Breast epithelium (tissue), 4 donors: ENCODE measurements at regions not wholly inside any gene's neighbourhood (a gene's known extent, or its start where the extent isn't known, plus 50 kb on each side); places are given as distances from the start of the nearest gene placed in this dataset.

Source experiments
- DNase-seq, 2 donors: peaks; one replicate each; pipeline ENCODE4 v3.0.0-alpha.2; 2019; ENCODE audit warnings: low spot score in 2 of 2
- H3K27ac ChIP-seq, 2 donors: fragments of 200-600 bp; sonication (generic) in 1 of 2; one replicate each; pipeline ENCODE4 v1.5.1; 2016 to 2019; ENCODE audit warnings: mild to moderate bottlenecking in 1 of 2
- H3K27me3 ChIP-seq, 2 donors: fragments of 200-600 bp; sonication (generic) in 1 of 2; one replicate each; pipeline versions ENCODE4 v1.5.1 to v1.6.0; 2017 to 2019; ENCODE audit warnings: control low read depth in 1 of 2, mild to moderate bottlenecking in 1 of 2
- H3K36me3 ChIP-seq: fragments of 200-600 bp; one replicate; pipeline ENCODE4 v1.5.1; 2019
- H3K4me1 ChIP-seq, 2 donors: fragments of 200-600 bp; sonication (generic); one replicate each; pipeline ENCODE4 v1.5.1; 2016 to 2019; ENCODE audit warnings: control low read depth in 1 of 2
- H3K4me3 ChIP-seq, 3 donors: fragments of 200-600 bp; sonication (generic); 1 replicate in 2 of 3; 2 replicates in 1 of 3; pipeline ENCODE4 v1.5.1; 2016 to 2019; ENCODE audit warnings: mild to moderate bottlenecking in 3 of 3, moderate library complexity in 2 of 3
- H3K9me3 ChIP-seq, 2 donors: fragments of 200-600 bp; sonication (generic) in 1 of 2; one replicate each; pipeline ENCODE4 v1.5.1; 2016 to 2019; ENCODE audit warnings: control low read depth in 1 of 2
- POLR2A ChIP-seq: fragments of 450-650 bp; IDR thresholded peaks from one replicate; pipeline ENCODE4 v1.6.1; 2016; ENCODE audit warnings: antibody characterized with exemption, mild to moderate bottlenecking, moderate library complexity
- POLR2AphosphoS5 ChIP-seq, 3 donors: sonication (generic); formaldehyde crosslinking; IDR thresholded peaks; one replicate each; pipeline ENCODE4 v1.6.1; 2017; ENCODE audit warnings: antibody characterized with exemption in 3 of 3
- intact Hi-C: fragments of 100-400 bp; cut with DNase I; formaldehyde crosslinking; loops from one replicate; pipeline ENCODE4 v1.15.1; 2023; ENCODE audit warnings: low total_unique reads
- TF ChIP-seq, protein P1 (sequence below), 3 donors: fragments of 450-650 bp; IDR thresholded peaks; one replicate each; pipeline ENCODE4 v1.5.1; 2016 to 2017; ENCODE audit warnings: antibody characterized with exemption in 3 of 3, mild to moderate bottlenecking in 3 of 3, moderate library complexity in 3 of 3

DNA sequence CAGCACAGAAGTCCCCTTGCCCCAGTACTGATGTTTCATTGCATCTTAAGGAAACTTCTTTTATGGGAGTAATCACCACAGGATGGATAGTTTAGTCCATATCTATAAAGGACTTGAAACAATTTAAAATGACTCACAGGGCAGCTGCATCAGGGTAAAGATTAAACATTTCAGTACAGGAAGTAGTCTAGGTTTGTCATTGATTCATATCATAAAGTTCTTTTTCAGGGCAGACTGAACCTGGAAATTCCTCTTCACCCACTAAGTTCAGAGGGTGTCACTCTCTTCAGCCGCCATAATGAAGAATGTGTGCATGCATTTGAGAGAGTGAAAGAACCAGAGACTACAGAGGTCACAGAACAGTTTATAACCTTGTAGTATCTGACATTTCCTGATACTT lies 296.3 kb upstream of the JAG1 start:
- Histone ChIP-seq H3K4me3 (no peak overlapping the region), H3K36me3 (no peaks in the 10 kb centered on the region), H3K9me3 (no peaks in the 10 kb centered on the region), H3K27ac (no peak overlapping the region), H3K4me1 (no peaks in the 10 kb centered on the region), H3K27me3 (no peaks in the 10 kb centered on the region)
- intact Hi-C loops = no loop called here
- no peak for TF ChIP-seq POLR2A
- TF ChIP-seq, protein P1, sequence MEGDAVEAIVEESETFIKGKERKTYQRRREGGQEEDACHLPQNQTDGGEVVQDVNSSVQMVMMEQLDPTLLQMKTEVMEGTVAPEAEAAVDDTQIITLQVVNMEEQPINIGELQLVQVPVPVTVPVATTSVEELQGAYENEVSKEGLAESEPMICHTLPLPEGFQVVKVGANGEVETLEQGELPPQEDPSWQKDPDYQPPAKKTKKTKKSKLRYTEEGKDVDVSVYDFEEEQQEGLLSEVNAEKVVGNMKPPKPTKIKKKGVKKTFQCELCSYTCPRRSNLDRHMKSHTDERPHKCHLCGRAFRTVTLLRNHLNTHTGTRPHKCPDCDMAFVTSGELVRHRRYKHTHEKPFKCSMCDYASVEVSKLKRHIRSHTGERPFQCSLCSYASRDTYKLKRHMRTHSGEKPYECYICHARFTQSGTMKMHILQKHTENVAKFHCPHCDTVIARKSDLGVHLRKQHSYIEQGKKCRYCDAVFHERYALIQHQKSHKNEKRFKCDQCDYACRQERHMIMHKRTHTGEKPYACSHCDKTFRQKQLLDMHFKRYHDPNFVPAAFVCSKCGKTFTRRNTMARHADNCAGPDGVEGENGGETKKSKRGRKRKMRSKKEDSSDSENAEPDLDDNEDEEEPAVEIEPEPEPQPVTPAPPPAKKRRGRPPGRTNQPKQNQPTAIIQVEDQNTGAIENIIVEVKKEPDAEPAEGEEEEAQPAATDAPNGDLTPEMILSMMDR (IDR thresholded peaks at IDR 0.05) = no peak
- TF ChIP-seq POLR2AphosphoS5 (IDR thresholded peaks at IDR 0.05) = no peak
- no peak for DNase-seq

DNA sequence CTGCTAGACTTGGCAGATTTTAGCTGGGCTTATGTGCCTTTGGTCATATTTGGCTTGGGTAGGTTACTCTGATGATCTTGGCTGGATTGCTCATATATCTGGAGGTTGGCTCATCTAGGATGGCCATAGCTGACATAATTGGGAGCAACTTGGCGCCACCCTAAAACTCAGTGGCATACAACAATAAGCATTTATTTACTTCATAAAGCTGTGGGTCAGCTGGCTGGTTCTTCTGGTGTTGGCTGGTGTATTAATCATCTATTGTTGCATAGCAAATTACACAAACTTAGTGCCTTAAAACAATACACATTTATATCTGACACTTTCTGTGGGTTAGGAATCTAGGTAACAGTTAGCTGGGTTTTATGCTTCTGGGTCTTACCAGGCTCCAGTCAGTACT lies 297.3 kb upstream of the JAG1 start:
- Histone ChIP-seq H3K4me3 (no peak overlapping the region), H3K27me3 (no peaks in the 10 kb centered on the region), H3K4me1 (no peaks in the 10 kb centered on the region), H3K27ac (no peak overlapping the region), H3K9me3 (no peaks in the 10 kb centered on the region), H3K36me3 (no peaks in the 10 kb centered on the region)
- no peak for DNase-seq
- TF ChIP-seq POLR2A (no peak), POLR2AphosphoS5 (IDR thresholded peaks at IDR 0.05) (no peak)
- TF ChIP-seq, protein P1 (IDR thresholded peaks at IDR 0.05) = no peak
- intact Hi-C loops = no loop called here

DNA sequence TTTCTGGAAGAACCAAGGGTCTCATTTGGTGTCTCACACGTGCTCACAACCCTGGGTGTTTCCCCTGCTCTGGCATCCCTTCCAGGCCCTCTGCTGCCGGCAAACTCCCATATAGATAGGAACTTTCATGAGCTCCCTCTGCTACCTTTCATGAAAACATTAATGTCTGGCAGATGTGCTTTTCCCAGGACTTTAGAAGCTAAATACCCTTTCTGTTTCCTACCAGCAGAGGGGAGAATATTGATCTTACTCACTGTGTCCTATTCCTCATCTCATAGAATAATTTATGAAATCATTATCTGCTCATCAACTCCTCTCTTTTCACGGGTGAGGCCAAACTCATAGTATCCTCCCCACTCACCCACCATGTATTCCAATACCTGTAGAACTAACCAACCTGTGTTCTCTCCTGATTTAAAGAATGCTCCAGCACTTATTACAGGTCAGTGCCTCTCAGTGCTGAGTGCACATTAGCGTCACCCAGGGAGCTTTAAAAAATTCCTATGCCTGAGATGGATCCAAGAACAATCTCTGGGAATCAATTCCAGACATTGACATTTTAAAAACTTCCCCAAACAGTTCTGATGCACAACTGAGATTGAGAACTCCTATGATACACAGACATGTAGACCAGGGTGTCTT lies 298.5 kb upstream of the JAG1 start:
- TF ChIP-seq, protein P1 (IDR thresholded peaks at IDR 0.05) = no peak
- intact Hi-C loops = no loop called here
- DNase-seq = no peak

DNA sequence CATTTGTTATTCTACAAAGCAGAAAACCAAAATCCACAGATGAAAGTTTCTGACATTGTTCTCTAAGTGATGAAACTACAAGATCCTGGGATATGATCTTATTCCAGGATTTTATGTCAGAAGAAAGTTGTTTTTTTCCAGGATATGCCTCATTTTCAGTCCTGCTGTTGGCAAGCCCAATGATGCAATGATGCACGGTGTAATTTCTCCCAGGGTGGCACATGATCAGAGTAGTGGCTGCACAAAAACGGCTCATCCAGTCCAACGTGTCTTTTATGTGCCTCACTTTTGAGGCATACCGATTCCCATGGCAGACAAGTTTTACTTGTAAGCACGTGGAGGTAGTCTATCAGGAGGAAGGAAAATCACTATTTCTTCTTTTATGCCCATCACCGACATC lies 302.3 kb upstream of the JAG1 start:
- no peaks in the 10 kb centered on the region for H3K9me3 ChIP-seq
- intact Hi-C loops = no loop called here
- H3K27me3 ChIP-seq = no peaks in the 10 kb centered on the region
- TF ChIP-seq, protein P1 (IDR thresholded peaks at IDR 0.05) = no peak
- no peak for TF ChIP-seq POLR2A
- no peak for TF ChIP-seq POLR2AphosphoS5 (IDR thresholded peaks at IDR 0.05)
- no peak overlapping the region for H3K4me3 ChIP-seq
- no peak overlapping the region for H3K27ac ChIP-seq
- no peaks in the 10 kb centered on the region for H3K4me1 ChIP-seq
- DNase-seq = no peak
- no peaks in the 10 kb centered on the region for H3K36me3 ChIP-seq

More for the DNA sequence above, 298.5 kb upstream of the JAG1 start:
- Histone ChIP-seq H3K27me3 (no peaks in the 10 kb centered on the region), H3K36me3 (no peaks in the 10 kb centered on the region), H3K27ac (no peak overlapping the region), H3K4me1 (no peaks in the 10 kb centered on the region), H3K9me3 (no peaks in the 10 kb centered on the region), H3K4me3 (no peak overlapping the region)

DNA sequence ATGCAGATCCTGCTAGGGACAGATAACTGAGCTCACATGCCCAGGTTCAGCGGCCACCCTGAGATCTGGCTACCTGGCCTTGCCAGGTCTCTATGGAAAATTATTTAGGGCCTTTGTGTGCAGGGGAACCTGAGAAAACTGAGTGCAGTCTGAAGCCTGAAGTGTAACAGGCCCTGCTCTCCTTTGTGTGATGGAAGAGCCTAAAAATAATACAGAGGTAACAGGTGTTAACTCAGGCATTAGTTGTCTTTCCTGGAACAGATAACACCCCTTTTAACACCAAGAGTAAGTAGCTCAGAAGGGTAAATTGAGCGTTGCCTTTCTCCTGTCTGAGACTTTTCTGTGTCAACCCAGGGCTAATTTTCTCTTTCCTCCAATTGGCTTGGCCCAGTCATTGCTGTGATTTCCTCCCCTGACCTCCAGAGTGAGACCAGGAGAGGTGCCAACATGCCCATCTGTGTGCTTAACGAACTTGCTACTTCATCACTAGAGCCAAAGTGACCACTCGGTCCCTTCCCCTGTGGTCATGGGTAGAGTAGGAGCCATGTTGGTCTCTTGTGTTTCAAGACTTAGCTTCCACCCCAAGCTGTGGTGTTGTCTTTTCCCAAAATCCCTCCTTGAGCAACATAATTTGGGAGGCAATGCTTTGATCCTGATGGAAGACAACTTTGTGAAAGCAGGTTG lies 304.4 kb upstream of the JAG1 start:
- Histone ChIP-seq H3K9me3 (no peaks in the 10 kb centered on the region), H3K27me3 (no peaks in the 10 kb centered on the region), H3K36me3 (no peaks in the 10 kb centered on the region), H3K27ac (no peak overlapping the region), H3K4me1 (no peaks in the 10 kb centered on the region), H3K4me3 (no peak overlapping the region)
- TF ChIP-seq, protein P1 (IDR thresholded peaks at IDR 0.05) = no peak
- TF ChIP-seq POLR2AphosphoS5 (IDR thresholded peaks at IDR 0.05) (no peak), POLR2A (no peak)
- intact Hi-C loops = no loop called here
- no peak for DNase-seq
